ENCODE measurements at regions not wholly inside any gene's neighbourhood (a gene's known extent, or its start where the extent isn't known, plus 50 kb on each side); places are given as distances from the start of the nearest gene placed in this dataset.

DNA sequence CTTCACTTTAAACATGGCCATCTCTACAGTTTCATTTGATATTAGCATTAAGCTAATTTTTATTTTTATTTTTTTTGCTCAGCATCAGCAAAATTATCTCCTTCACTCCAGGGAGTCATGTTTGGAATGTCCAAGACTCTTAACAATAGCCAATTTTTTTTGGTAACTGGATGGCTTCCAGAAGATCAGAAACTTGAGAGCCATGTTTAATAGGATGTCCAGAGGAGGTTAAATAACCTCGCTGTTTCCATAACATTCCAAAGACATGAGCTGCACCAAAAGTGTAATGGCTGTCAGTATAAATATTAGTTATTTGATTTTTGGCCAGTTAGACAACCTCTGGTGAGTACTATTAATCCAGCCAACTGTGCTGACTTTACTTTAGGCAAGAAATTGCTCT is 80.7 kb downstream of the DNTTIP2 start:
- H3K27me3 Mint-ChIP-seq, result peaks cover 15% of the 10 kb centered on the region
- no peak for ATAC-seq

DNA sequence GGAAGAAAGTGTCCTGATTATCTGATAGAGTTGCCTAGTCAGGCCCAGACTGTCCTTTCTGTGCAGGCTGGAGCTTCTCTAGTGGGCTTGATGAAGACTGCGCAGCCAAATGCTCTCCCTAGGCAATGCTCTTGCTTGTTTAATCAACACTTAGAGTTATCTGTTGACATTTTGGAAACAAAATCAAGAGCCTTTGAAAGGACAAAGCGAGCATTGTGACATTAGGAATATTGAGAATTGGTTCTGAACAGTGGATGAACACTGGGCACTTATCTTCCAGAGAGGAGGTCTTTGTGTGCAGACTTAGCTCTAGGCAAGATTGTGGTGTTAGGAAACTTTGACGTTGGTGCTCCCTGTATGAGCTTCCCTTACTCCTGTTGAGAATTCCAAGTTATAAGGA is 94.5 kb downstream of the DNTTIP2 start:
- H3K4me1 Mint-ChIP-seq, result no peaks in the 10 kb centered on the region
- peaks cover 4% of the 10 kb centered on the region for H3K9me3 ChIP-seq (ENCODE audit: control insufficient read depth, low read length, poor library complexity, severe bottlenecking)
- H3K4me3 Mint-ChIP-seq, result no peak overlapping the region
- peaks cover 2% of the 10 kb centered on the region for H3K36me3 Mint-ChIP-seq (ENCODE audit: low read depth)
- no peak overlapping the region for H3K27ac Mint-ChIP-seq
- DNase-seq (no peak), ATAC-seq (no peak)
- no peaks in the 10 kb centered on the region for H3K27me3 Mint-ChIP-seq

More for the DNA sequence above, 80.7 kb downstream of the DNTTIP2 start:
- H3K4me1 Mint-ChIP-seq, result no peaks in the 10 kb centered on the region
- H3K9me3 ChIP-seq (ENCODE audit: control insufficient read depth, low read length, poor library complexity, severe bottlenecking), result no peaks in the 10 kb centered on the region
- H3K4me3 Mint-ChIP-seq, result no peak overlapping the region
- DNase-seq, result no peak
- no peak overlapping the region for H3K27ac Mint-ChIP-seq
- peaks cover 3% of the 10 kb centered on the region for H3K36me3 Mint-ChIP-seq (ENCODE audit: low read depth)

DNA sequence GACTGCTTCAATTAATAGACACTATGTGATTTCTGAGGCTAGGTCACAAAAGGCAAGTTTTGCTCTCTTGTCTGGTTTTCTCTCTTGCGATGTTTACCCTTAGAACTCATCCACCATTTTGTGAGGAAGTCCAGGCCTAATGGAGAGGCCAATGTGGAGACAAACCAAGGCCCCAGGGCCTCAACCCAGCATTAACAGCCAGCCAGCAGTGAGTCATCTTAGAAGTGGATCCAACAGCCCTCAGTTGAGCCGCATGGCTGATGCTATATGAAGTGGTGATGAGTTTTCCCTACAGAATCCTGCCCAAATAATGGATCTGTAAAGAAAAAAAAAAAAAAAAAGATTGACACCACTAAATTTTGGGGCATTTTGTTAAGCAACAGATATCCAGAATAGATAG is 95.1 kb downstream of the DNTTIP2 start:
- DNase-seq (no peak), ATAC-seq (no peak)
- peaks cover 2% of the 10 kb centered on the region for H3K27me3 Mint-ChIP-seq
- no peaks in the 10 kb centered on the region for H3K4me1 Mint-ChIP-seq
- peaks cover 2% of the 10 kb centered on the region for H3K36me3 Mint-ChIP-seq (ENCODE audit: low read depth)
- no peaks in the 10 kb centered on the region for H3K9me3 ChIP-seq (ENCODE audit: control insufficient read depth, low read length, poor library complexity, severe bottlenecking)
- H3K4me3 Mint-ChIP-seq, result no peak overlapping the region
- H3K27ac Mint-ChIP-seq, result no peak overlapping the region

DNA sequence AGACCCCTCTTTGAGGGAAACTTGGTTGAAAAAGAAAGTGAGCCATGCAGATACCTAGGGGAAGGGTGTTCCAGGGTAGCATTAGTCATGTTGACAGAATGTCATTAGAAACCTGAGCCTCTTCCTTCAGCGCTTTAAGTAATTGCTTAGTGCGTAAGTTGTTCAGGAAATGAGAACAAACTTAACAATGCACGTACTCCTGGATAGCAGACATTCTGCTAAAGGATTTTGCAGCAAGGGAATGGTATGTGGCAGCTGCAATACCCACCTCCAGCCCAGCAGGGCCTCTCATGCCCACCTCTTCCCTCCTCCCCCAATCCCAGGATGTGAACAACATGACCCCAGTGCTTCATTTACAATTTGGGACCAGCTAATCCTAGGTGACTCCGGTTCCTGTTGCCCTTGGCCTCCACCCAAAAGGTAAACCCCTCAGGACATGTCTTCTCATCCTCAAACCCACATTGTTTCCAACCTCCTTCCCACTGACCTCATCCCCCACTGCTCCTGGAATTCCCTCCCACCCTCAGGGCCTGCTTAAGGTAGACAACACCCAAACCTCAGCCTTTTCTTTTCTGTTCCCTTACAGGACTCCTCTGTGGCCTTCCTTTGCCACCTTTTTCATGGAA is 98.0 kb upstream of the BCAR3 start:
- no peaks in the 10 kb centered on the region for H3K9me3 ChIP-seq (ENCODE audit: control insufficient read depth, low read length, poor library complexity, severe bottlenecking)
- no peak overlapping the region for H3K4me3 Mint-ChIP-seq
- no peak overlapping the region for H3K27ac Mint-ChIP-seq
- ATAC-seq (no peak), DNase-seq (no peak)
- H3K27me3 Mint-ChIP-seq, result peaks cover 18% of the 10 kb centered on the region
- H3K4me1 Mint-ChIP-seq, result peaks cover 3% of the 10 kb centered on the region
- peaks cover 2% of the 10 kb centered on the region for H3K36me3 Mint-ChIP-seq (ENCODE audit: low read depth)

DNA sequence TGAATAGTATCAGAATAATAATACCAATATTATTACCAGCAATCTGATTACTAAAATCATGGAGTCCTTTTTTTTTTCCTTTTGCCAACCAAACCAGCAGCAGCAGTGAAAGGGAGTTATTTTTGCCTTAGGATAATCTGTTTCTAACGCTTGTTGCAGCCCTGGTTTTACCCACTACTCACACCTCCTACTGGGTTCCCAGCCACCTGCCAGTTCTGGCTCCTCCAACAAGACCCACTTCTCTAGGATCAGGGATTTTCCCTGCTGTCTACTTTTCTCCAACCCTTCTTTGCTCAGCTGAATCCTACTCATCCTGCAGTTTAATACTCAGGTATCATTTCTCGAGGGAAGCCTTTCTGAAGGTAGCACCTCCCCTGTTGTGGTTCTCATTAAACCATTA is 96.8 kb upstream of the BCAR3 start:
- ATAC-seq, result no peak
- Mint-ChIP-seq H3K4me3 (no peak overlapping the region), H3K36me3 (ENCODE audit: low read depth) (peaks cover 2% of the 10 kb centered on the region), H3K4me1 (peaks cover 3% of the 10 kb centered on the region), H3K27me3 (peaks cover 18% of the 10 kb centered on the region), H3K27ac (no peak overlapping the region)
- no peaks in the 10 kb centered on the region for H3K9me3 ChIP-seq (ENCODE audit: control insufficient read depth, low read length, poor library complexity, severe bottlenecking)
- no peak for DNase-seq

DNA sequence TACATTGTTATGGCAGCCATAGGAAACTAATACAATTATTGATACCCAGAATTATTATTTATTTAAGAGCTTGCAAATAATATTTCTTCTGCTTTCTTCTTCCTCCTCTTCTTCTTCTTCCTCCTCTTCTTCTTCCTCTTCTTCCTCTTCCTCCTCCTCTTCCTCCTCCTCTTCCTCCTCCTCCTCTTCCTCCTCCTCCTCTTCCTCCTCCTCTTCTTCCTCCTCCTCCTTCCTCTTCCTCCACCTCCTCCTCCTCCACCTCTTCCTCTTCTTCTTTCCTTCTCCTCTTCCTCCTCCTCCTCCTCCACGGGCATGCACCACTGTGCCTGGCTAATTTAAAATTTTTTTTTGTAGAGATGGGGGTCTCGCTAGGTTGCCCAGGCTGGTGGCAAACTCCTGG is 95.6 kb upstream of the BCAR3 start:
- ATAC-seq, result no peak
- peaks cover 2% of the 10 kb centered on the region for H3K36me3 Mint-ChIP-seq (ENCODE audit: low read depth)
- no peak overlapping the region for H3K4me3 Mint-ChIP-seq
- H3K27me3 Mint-ChIP-seq, result peaks cover 18% of the 10 kb centered on the region
- H3K27ac Mint-ChIP-seq, result no peak overlapping the region
- H3K9me3 ChIP-seq (ENCODE audit: control insufficient read depth, low read length, poor library complexity, severe bottlenecking), result no peaks in the 10 kb centered on the region
- no peak for DNase-seq
- peaks cover 3% of the 10 kb centered on the region for H3K4me1 Mint-ChIP-seq

DNA sequence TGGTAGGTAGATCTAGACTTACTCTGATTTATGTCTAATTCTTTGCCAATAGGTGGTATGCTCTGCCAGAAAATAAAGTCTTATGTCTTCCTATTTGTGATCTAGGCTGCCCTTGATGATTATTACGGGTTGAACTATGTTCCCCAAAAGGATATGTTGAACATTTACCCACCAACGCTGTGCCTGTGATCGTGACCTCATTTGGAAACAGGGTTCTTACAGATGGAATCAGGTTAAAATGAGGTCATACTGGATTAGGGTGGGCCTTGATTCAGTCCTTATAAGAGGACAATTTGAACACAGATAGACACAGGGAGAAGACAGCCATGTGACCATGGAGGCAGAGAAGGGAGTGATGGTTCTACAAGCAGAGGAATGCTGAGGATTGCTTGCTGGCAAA is 95.1 kb upstream of the BCAR3 start:
- Mint-ChIP-seq H3K4me3 (no peak overlapping the region), H3K4me1 (peaks cover 3% of the 10 kb centered on the region), H3K27ac (no peak overlapping the region), H3K27me3 (peaks cover 22% of the 10 kb centered on the region), H3K36me3 (ENCODE audit: low read depth) (peaks cover 2% of the 10 kb centered on the region)
- no peaks in the 10 kb centered on the region for H3K9me3 ChIP-seq (ENCODE audit: control insufficient read depth, low read length, poor library complexity, severe bottlenecking)
- ATAC-seq, result no peak
- no peak for DNase-seq

DNA sequence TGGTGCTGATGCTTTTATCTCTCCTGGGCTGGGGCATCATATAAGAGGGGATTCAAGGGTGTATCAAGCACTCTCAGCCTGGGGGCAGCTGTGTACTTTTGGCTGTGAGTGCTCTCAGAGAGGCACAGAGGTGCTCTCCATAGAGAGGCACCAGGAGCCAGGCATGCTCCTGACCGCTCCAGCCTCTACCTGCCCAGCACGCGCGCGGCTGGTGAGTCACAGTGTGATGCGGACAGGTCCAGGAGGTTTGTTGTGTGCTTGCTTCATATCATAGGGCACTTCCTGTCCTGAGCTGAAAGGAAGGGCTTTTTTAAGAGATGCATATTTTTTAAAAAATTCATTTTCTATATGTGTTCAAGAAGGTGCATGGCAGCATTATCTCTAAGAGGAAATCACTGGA is 93.6 kb upstream of the BCAR3 start:
- H3K36me3 Mint-ChIP-seq (ENCODE audit: low read depth), result peaks cover 2% of the 10 kb centered on the region
- peaks cover 24% of the 10 kb centered on the region for H3K27me3 Mint-ChIP-seq
- H3K4me3 Mint-ChIP-seq, result no peak overlapping the region
- ATAC-seq (no peak), DNase-seq (no peak)
- H3K9me3 ChIP-seq (ENCODE audit: control insufficient read depth, low read length, poor library complexity, severe bottlenecking), result no peaks in the 10 kb centered on the region
- H3K4me1 Mint-ChIP-seq, result peaks cover 3% of the 10 kb centered on the region
- no peak overlapping the region for H3K27ac Mint-ChIP-seq

DNA sequence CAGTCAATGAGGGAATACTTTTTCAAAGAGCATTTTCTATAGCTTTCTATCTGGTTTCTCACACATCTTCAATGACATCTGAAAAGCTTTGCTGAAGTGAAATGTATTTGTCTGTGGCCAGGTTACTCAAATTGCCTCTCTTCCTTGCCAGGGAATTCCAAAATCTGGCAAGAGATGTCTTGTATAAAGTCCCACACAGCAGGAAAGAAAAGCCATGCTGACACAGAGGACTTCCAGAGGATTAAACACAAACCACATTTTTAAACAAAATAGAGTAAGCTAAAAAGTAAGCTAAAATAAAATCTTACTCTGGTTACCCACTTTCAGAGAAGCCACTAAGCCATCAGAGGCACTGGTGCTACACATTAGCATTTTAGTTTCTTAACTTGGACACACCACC is 93.1 kb upstream of the BCAR3 start:
- Mint-ChIP-seq H3K4me1 (peaks cover 3% of the 10 kb centered on the region), H3K4me3 (no peak overlapping the region), H3K27ac (no peak overlapping the region), H3K27me3 (peaks cover 24% of the 10 kb centered on the region), H3K36me3 (ENCODE audit: low read depth) (no peaks in the 10 kb centered on the region)
- DNase-seq (no peak), ATAC-seq (no peak)
- H3K9me3 ChIP-seq (ENCODE audit: control insufficient read depth, low read length, poor library complexity, severe bottlenecking), result no peaks in the 10 kb centered on the region

DNA sequence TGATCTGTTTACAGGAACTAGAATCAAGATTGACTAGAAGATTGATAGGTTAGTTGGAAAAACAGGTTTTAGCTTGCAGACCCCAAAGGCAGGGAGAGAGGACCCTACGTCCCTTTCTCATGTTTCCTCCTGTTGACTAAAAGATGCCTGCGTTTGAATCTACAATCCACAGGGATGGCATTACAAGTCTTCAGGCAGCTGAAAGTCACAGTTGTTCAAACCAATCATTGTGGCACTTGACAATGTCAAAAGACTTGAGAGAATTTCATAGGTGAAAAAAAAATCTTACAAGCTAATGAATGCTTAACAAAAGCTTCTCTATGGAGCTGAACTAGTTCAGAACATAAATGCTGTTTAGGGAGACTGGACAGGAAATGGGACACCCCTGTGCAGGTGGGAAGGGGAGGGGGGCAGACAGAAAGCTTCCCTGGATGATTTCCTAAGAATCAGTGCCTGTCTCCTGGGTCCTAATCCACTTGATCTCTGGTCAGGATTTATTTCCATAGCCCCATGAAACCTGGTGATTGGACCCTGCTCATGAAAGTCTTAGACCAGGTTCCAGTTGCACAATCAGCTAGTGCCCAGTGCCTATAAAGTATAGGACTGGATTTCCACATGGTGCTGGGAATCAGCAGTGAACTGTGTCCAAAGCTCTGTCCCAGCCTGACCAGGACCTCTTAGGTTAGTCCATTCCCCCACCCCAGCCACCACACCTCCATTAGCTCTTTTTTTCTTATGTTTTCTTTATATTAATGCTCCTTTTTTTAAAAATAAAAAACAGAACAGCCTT is 91.6 kb upstream of the BCAR3 start:
- H3K9me3 ChIP-seq (ENCODE audit: control insufficient read depth, low read length, poor library complexity, severe bottlenecking), result no peaks in the 10 kb centered on the region
- ATAC-seq (no peak), DNase-seq (no peak)
- Mint-ChIP-seq H3K36me3 (ENCODE audit: low read depth) (no peaks in the 10 kb centered on the region), H3K27me3 (peaks cover 19% of the 10 kb centered on the region), H3K27ac (no peak overlapping the region), H3K4me1 (peaks cover 3% of the 10 kb centered on the region), H3K4me3 (no peak overlapping the region)

DNA sequence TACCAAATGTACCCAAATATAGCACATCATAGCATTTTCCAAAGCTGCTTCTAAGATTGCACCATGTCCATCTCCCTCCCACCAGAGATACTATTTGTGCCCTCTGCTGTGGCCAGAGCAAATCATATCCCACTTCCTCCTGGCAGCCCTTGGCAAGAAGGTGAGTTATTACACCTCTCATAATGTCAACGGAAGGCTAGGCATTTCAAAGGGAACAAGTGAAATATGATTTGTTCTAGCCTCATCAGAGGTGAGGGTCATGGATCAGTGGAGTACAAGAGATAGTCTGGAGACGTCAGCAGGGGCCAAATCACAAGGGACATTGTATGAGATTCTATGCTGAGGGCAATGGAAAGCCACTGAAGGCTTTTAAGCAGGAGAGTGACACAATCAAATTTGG is 90.2 kb upstream of the BCAR3 start:
- Mint-ChIP-seq H3K4me3 (no peak overlapping the region), H3K27me3 (peaks cover 19% of the 10 kb centered on the region), H3K27ac (no peak overlapping the region), H3K36me3 (ENCODE audit: low read depth) (no peaks in the 10 kb centered on the region), H3K4me1 (peaks cover 6% of the 10 kb centered on the region)
- no peaks in the 10 kb centered on the region for H3K9me3 ChIP-seq (ENCODE audit: control insufficient read depth, low read length, poor library complexity, severe bottlenecking)
- DNase-seq (no peak), ATAC-seq (no peak)

DNA sequence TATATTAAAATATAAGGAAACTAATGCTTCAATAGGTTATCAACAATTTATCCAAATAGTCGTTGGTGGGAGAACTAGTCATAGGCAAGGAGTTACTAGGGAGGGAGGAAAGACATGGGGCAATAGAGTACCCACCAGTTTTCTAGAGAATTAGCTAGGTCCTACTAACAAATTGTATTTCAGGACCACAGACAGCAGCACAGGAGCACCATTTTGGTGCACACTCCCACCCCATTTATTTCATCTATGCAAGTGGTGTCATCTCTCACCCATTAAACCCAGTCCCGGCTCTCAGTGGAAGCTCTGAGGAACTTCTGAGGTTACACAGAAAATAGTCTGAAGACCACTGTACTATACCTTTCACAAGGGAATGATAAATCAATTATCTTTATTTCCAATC is 89.0 kb upstream of the BCAR3 start:
- H3K36me3 Mint-ChIP-seq (ENCODE audit: low read depth), result no peaks in the 10 kb centered on the region
- no peak overlapping the region for H3K27ac Mint-ChIP-seq
- no peak for DNase-seq
- H3K4me3 Mint-ChIP-seq, result no peak overlapping the region
- H3K4me1 Mint-ChIP-seq, result peaks cover 6% of the 10 kb centered on the region
- ATAC-seq, result no peak
- no peaks in the 10 kb centered on the region for H3K9me3 ChIP-seq (ENCODE audit: control insufficient read depth, low read length, poor library complexity, severe bottlenecking)
- peaks cover 13% of the 10 kb centered on the region for H3K27me3 Mint-ChIP-seq

DNA sequence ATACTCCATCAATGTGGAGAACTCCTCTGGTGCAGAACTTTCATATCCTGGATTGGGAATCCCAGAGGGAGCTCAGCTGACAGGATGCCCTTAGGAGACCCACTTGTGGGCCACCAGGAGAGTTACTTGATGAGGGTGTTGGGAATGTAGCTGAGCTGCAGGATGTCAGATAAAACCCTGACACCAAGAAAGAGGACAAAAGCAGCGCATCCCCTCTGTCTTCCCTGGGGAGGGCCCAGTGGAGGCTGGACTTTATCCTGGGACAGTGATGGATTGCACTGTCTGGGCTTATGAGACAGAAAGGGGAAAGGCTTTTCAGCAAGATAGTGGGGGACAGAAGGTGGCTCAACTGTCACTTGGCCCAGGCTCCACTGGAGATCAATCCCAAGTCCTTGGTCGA is 88.1 kb upstream of the BCAR3 start:
- Mint-ChIP-seq H3K36me3 (ENCODE audit: low read depth) (no peaks in the 10 kb centered on the region), H3K4me1 (peaks cover 3% of the 10 kb centered on the region)

DNA sequence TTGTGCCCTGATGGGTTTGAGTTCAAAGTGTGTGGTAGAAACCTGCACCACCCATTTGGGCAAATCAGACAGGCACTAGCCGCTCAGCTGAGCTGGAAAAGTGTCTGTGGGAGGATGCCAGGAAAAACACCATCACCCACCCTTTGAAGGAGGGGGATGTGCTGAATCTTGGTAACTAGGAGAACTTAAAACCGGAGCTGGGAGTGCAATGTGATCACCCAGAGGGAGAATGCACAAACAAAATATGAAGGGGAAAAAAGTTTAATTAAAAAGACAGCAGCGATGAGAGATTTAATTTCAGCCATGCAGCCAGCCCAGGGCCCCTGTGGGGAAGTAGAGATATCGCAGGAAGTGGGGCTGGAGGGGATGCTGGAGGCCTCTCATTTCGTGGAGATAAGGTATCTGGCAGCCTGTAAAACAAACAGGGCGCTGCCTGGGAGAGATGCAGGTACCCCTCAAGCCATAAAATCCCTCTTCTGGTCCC is 86.8 kb upstream of the BCAR3 start:
- no peak overlapping the region for H3K4me3 Mint-ChIP-seq
- H3K9me3 ChIP-seq (ENCODE audit: control insufficient read depth, low read length, poor library complexity, severe bottlenecking), result no peaks in the 10 kb centered on the region
- H3K27ac Mint-ChIP-seq, result no peak overlapping the region
- H3K27me3 Mint-ChIP-seq, result peaks cover 6% of the 10 kb centered on the region
- peaks cover 3% of the 10 kb centered on the region for H3K4me1 Mint-ChIP-seq
- ATAC-seq, result no peak
- H3K36me3 Mint-ChIP-seq (ENCODE audit: low read depth), result peaks cover 2% of the 10 kb centered on the region
- no peak for DNase-seq

More for the DNA sequence above, 88.1 kb upstream of the BCAR3 start:
- Mint-ChIP-seq H3K27ac (no peak overlapping the region), H3K4me3 (no peak overlapping the region), H3K27me3 (peaks cover 6% of the 10 kb centered on the region)
- DNase-seq, result no peak
- no peak for ATAC-seq
- H3K9me3 ChIP-seq (ENCODE audit: control insufficient read depth, low read length, poor library complexity, severe bottlenecking), result no peaks in the 10 kb centered on the region

Measured in T-helper 17 cell (primary cell).